H1 (cell line): ENCODE measurements at regions not wholly inside any gene's neighbourhood (a gene's known extent, or its start where the extent isn't known, plus 50 kb on each side); places are given as distances from the start of the nearest gene placed in this dataset.

ENCODE experiments used
- CTCF ChIA-PET: fragments of 300-600 bp; sonication (Branson Sonifier 250); formaldehyde crosslinking; loops from one replicate; lab custom pipeline; 2021; ENCODE audit not compliant: partially characterized antibody; lab: Charles Lee
- POLR2A ChIA-PET: fragments of 300-600 bp; sonication (Branson Sonifier 250); formaldehyde crosslinking; loops from one replicate; lab custom pipeline; 2021; ENCODE audit warnings: inconsistent platforms; ENCODE audit not compliant: partially characterized antibody; lab: Charles Lee
- DNase-seq, 2 experiments: peaks; one replicate each; pipeline versions ENCODE4 v3.0.0 to v3.0.0-alpha.2; 2010 to 2022; ENCODE audit warnings: low spot score in 2 of 2, low read depth in 1 of 2, mixed read lengths in 1 of 2
- FAIRE-seq: peaks from 2 replicates; lab custom pipeline; 2011; peaks lifted over from hg19 to GRCh38; lab: Jason Lieb, UNC
- H2AFZ ChIP-seq: 2 replicates; pipeline ENCODE4 v1.8.1; 2012; ENCODE audit warnings: low read length, inconsistent platforms
- H2AK5ac ChIP-seq: 2 replicates; pipeline ENCODE4 v1.6.1; 2013; ENCODE audit warnings: low read depth, low read length
- H2BK120ac ChIP-seq: replicated peaks from 2 replicates; pipeline ENCODE3; 2013; ENCODE audit warnings: low read depth, low read length, inconsistent platforms
- H2BK12ac ChIP-seq: 2 replicates; pipeline ENCODE4 v1.6.1; 2013; ENCODE audit warnings: low read depth, low read length
- H2BK15ac ChIP-seq: 2 replicates; pipeline ENCODE4 v1.6.1; 2013; ENCODE audit warnings: low read length
- H2BK20ac ChIP-seq: 2 replicates; pipeline ENCODE4 v1.6.1; 2013; ENCODE audit warnings: low read length
- H2BK5ac ChIP-seq: 2 replicates; pipeline ENCODE4 v1.6.1; 2013; ENCODE audit warnings: low read depth, low read length
- H3K14ac ChIP-seq: 2 replicates; pipeline ENCODE4 v1.6.1; 2013; ENCODE audit warnings: inconsistent platforms; ENCODE audit not compliant: insufficient read length
- H3K18ac ChIP-seq: 2 replicates; pipeline ENCODE4 v1.6.1; 2013; ENCODE audit warnings: low read length; ENCODE audit errors: extremely low read depth
- H3K23ac ChIP-seq: 2 replicates; pipeline ENCODE4 v1.6.1; 2013; ENCODE audit warnings: inconsistent platforms; ENCODE audit not compliant: insufficient read length
- H3K23me2 ChIP-seq: 2 replicates; pipeline ENCODE4 v1.6.1; 2013; ENCODE audit warnings: low read depth, low read length
- H3K27ac ChIP-seq: 2 replicates; pipeline ENCODE4 v1.6.1; 2011; ENCODE audit warnings: low read depth, low read length, inconsistent platforms
- H3K27me3 ChIP-seq, 4 experiments: replicated peaks in 1 of 4; 1 replicate in 1 of 4; 2 replicates in 3 of 4; pipeline versions ENCODE4 v1.6.1 to v1.8.1; 2011 to 2013; ENCODE audit warnings: low read length in 3 of 4, mild to moderate bottlenecking in 3 of 4, inconsistent platforms in 2 of 4, mixed read lengths in 2 of 4, moderate library complexity in 1 of 4; ENCODE audit not compliant: control insufficient read depth in 3 of 4, insufficient read depth in 3 of 4; ENCODE audit errors: extremely low read depth in 1 of 4
- H3K36me3 ChIP-seq, 4 experiments: 2 replicates each; pipeline versions ENCODE4 v1.6.1 to v1.8.1; 2011 to 2013; ENCODE audit warnings: mild to moderate bottlenecking in 4 of 4, low read length in 3 of 4, moderate library complexity in 2 of 4, control low read depth in 1 of 4, inconsistent platforms in 1 of 4; ENCODE audit not compliant: insufficient read depth in 4 of 4, control insufficient read depth in 2 of 4
- H3K4ac ChIP-seq: replicated peaks from 2 replicates; pipeline ENCODE3; 2013; ENCODE audit warnings: low read length, low read depth, mixed read lengths, inconsistent platforms; ENCODE audit not compliant: insufficient read length
- H3K4me1 ChIP-seq, 4 experiments: replicated peaks in 1 of 4; 1 replicate in 1 of 4; 2 replicates in 3 of 4; pipeline versions ENCODE4 v1.6.1 to v1.8.1; 2011 to 2013; ENCODE audit warnings: low read length in 3 of 4, inconsistent platforms in 2 of 4, mixed read lengths in 1 of 4; ENCODE audit not compliant: insufficient read depth in 4 of 4, control insufficient read depth in 3 of 4
- H3K4me2 ChIP-seq, 2 experiments: 2 replicates each; pipeline versions ENCODE4 v1.6.1 to v1.8.1; 2011 to 2013; ENCODE audit warnings: low read depth in 2 of 2, low read length in 2 of 2, control low read depth in 1 of 2, inconsistent platforms in 1 of 2, mild to moderate bottlenecking in 1 of 2; ENCODE audit not compliant: insufficient read depth in 1 of 2
- H3K4me3 ChIP-seq, 4 experiments: fragments of 200-600, 300-600 bp in 1 of 4; sonication (generic), shearing (Covaris generic), sonication (Bioruptor Twin) in 1 of 4; 2 replicates each; pipeline versions ENCODE4 v1.5.1 to v1.8.1; 2011 to 2016; ENCODE audit warnings: low read length in 4 of 4, low read depth in 3 of 4, control low read depth in 2 of 4, inconsistent platforms in 2 of 4, mild to moderate bottlenecking in 2 of 4, mixed read lengths in 1 of 4, moderate library complexity in 1 of 4; ENCODE audit not compliant: insufficient read depth in 2 of 4; ENCODE audit errors: extremely low read depth in 1 of 4
- H3K56ac ChIP-seq: replicated peaks from 2 replicates; pipeline ENCODE3; 2013; ENCODE audit warnings: low read depth, mild to moderate bottlenecking, mixed read lengths, low read length, inconsistent platforms; ENCODE audit not compliant: insufficient read length
- H3K79me1 ChIP-seq: 2 replicates; pipeline ENCODE4 v1.6.1; 2013; ENCODE audit warnings: low read depth, low read length, control low read depth
- H3K79me2 ChIP-seq, 2 experiments: 2 replicates each; pipeline versions ENCODE4 v1.6.1 to v1.8.1; 2012 to 2013; ENCODE audit warnings: low read length in 2 of 2, mild to moderate bottlenecking in 2 of 2, inconsistent platforms in 1 of 2; ENCODE audit not compliant: insufficient read depth in 2 of 2, control insufficient read depth in 1 of 2
- H3K9ac ChIP-seq, 4 experiments: replicated peaks in 1 of 4; 1 replicate in 1 of 4; 2 replicates in 3 of 4; pipeline versions ENCODE4 v1.6.1 to v1.8.1; 2011 to 2013; ENCODE audit warnings: low read depth in 3 of 4, low read length in 3 of 4, control low read depth in 2 of 4, mild to moderate bottlenecking in 2 of 4, moderate library complexity in 2 of 4, inconsistent platforms in 1 of 4; ENCODE audit errors: extremely low read depth in 1 of 4
- H3K9me3 ChIP-seq, 2 experiments: 2 replicates each; pipeline versions ENCODE4 v1.6.1 to v1.8.1; 2012 to 2013; ENCODE audit warnings: mild to moderate bottlenecking in 2 of 2, moderate library complexity in 2 of 2, control low read depth in 1 of 2, inconsistent platforms in 1 of 2, low read depth in 1 of 2, low read length in 1 of 2, mixed read lengths in 1 of 2; ENCODE audit not compliant: insufficient read depth in 2 of 2
- H4K20me1 ChIP-seq, 2 experiments: replicated peaks in 1 of 2; 2 replicates each; pipeline versions ENCODE3 to v1.8.1; 2011 to 2013; ENCODE audit warnings: inconsistent platforms in 2 of 2, low read length in 2 of 2, mild to moderate bottlenecking in 1 of 2; ENCODE audit not compliant: insufficient read depth in 2 of 2, control insufficient read depth in 1 of 2
- H4K5ac ChIP-seq: 2 replicates; pipeline ENCODE4 v1.6.1; 2013; ENCODE audit warnings: low read length, low read depth, mixed read lengths, inconsistent platforms; ENCODE audit not compliant: insufficient read length
- H4K8ac ChIP-seq: 2 replicates; pipeline ENCODE4 v1.8.0; 2013; ENCODE audit warnings: mild to moderate bottlenecking, moderate library complexity, low read length, inconsistent platforms; ENCODE audit not compliant: insufficient read depth; ENCODE audit errors: extremely low read depth
- H4K91ac ChIP-seq: replicated peaks from 2 replicates; pipeline ENCODE3; 2013; ENCODE audit warnings: low read length, mixed read lengths, inconsistent platforms; ENCODE audit not compliant: insufficient read length
- BCL11A ChIP-seq, 2 experiments: IDR thresholded peaks; one replicate each; pipeline ENCODE4 v1.6.1; 2011; ENCODE audit warnings: low read depth in 2 of 2, low read length in 2 of 2, mild to moderate bottlenecking in 2 of 2
- CHD2 ChIP-seq: IDR thresholded peaks from 2 replicates; pipeline ENCODE4 v1.6.1; 2012; ENCODE audit warnings: low read length, improper control_type of control experiment
- CREB1 ChIP-seq: IDR thresholded peaks from 2 replicates; pipeline ENCODE4 v1.6.1; 2012; ENCODE audit warnings: inconsistent platforms
- CTCF ChIP-seq, 3 experiments: IDR thresholded peaks; 1 replicate in 2 of 3; 2 replicates in 1 of 3; pipeline versions ENCODE4 v1.5.1 to v1.6.1; 2011; ENCODE audit warnings: low read length in 3 of 3, mild to moderate bottlenecking in 3 of 3, inconsistent platforms in 2 of 3, low read depth in 1 of 3, moderate library complexity in 1 of 3; ENCODE audit not compliant: insufficient read depth in 1 of 3; ENCODE audit errors: control extremely low read depth in 1 of 3
- HDAC6 ChIP-seq: IDR thresholded peaks from one replicate; pipeline ENCODE4 v1.7.1; 2012; ENCODE audit warnings: low read depth, mild to moderate bottlenecking, inconsistent platforms, low read length, moderate library complexity
- MAX ChIP-seq: IDR thresholded peaks from 2 replicates; pipeline ENCODE4 v1.6.1; 2012; ENCODE audit warnings: inconsistent platforms
- NANOG ChIP-seq: IDR thresholded peaks from 2 replicates; pipeline ENCODE4 v1.6.1; 2011; ENCODE audit warnings: low read length, low read depth, mild to moderate bottlenecking, inconsistent platforms; ENCODE audit not compliant: insufficient read depth, poor library complexity, severe bottlenecking
- SIRT6 ChIP-seq: IDR thresholded peaks from one replicate; pipeline ENCODE4 v1.7.1; 2012; ENCODE audit warnings: low read length, inconsistent platforms
- SUZ12 ChIP-seq: fragments of 200-600 bp; sonication (generic); IDR thresholded peaks from 2 replicates; pipeline ENCODE4 v1.6.1; 2012; ENCODE audit warnings: mild to moderate bottlenecking, inconsistent platforms, low read length, moderate library complexity, mixed read lengths
- TAF7 ChIP-seq: optimal IDR thresholded peaks from 2 replicates; pipeline ENCODE3; 2011; ENCODE audit warnings: low read depth, mild to moderate bottlenecking, inconsistent platforms, low read length, moderate library complexity, borderline replicate concordance
- TEAD4 ChIP-seq: IDR thresholded peaks from 2 replicates; pipeline ENCODE4 v1.6.1; 2012; ENCODE audit warnings: low read depth, low read length, inconsistent platforms, mixed read lengths
- USF2 ChIP-seq: IDR thresholded peaks from 2 replicates; pipeline ENCODE4 v1.6.1; 2011; ENCODE audit warnings: low read length, improper control_type of control experiment

GRCh38 chr4:100898844-100899243, 381.0 kb upstream of the EMCN start:
- no peaks in the 10 kb centered on the region for H3K27me3 ChIP-seq
- H3K9me3 ChIP-seq = no peaks in the 10 kb centered on the region
- ChIA-PET CTCF (interaction anchor here (0.9 to 1.3 kb wide), 2 partner anchors 13 to 47 kb away, joined by 3 read pairs; no protein-coding TSS in a partner anchor), POLR2A (no interaction called here)
- H4K91ac ChIP-seq = no peak overlapping the region
- H2BK120ac ChIP-seq = no peak overlapping the region
- FAIRE-seq = no peak
- H3K4me2 ChIP-seq = no peak overlapping the region
- no peak overlapping the region for H2AK5ac ChIP-seq
- H3K14ac ChIP-seq = no peak overlapping the region
- no peak overlapping the region for H3K18ac ChIP-seq
- no peak overlapping the region for H2BK20ac ChIP-seq
- no peaks in the 10 kb centered on the region for H3K23me2 ChIP-seq
- H4K5ac ChIP-seq = no peak overlapping the region
- no peak overlapping the region for H3K56ac ChIP-seq
- H4K20me1 ChIP-seq = no peaks in the 10 kb centered on the region
- H3K27ac ChIP-seq = no peak overlapping the region
- H2BK12ac ChIP-seq = no peak overlapping the region
- no peak overlapping the region for H3K4me3 ChIP-seq
- no peak overlapping the region for H4K8ac ChIP-seq
- no peaks in the 10 kb centered on the region for H3K79me2 ChIP-seq
- H3K4ac ChIP-seq = no peak overlapping the region
- H3K9ac ChIP-seq = no peak overlapping the region
- no peaks in the 10 kb centered on the region for H3K4me1 ChIP-seq
- no peak overlapping the region for H2BK15ac ChIP-seq
- no peak overlapping the region for H2BK5ac ChIP-seq
- no peaks in the 10 kb centered on the region for H3K36me3 ChIP-seq
- no peaks in the 10 kb centered on the region for H3K79me1 ChIP-seq
- H2AFZ ChIP-seq = no peak overlapping the region
- no peak for DNase-seq
- no peak overlapping the region for H3K23ac ChIP-seq
- no peak for TF ChIP-seq BCL11A (IDR thresholded peaks at IDR 0.05; ENCODE audit: low read depth in 2 of 2, low read length in 2 of 2)
- no peak for TF ChIP-seq CREB1
- no peak for TF ChIP-seq HDAC6
- no peak for TF ChIP-seq MAX
- TF ChIP-seq CTCF (IDR thresholded peaks at IDR 0.05; ENCODE audit: control extremely low read depth in 1 of 3, insufficient read depth in 1 of 3, low read depth in 1 of 3, low read length in 3 of 3) = no peak
- no peak for TF ChIP-seq USF2
- TF ChIP-seq SIRT6 = no peak
- no peak for TF ChIP-seq CHD2
- TF ChIP-seq TAF7 = no peak
- no peak for TF ChIP-seq TEAD4
- TF ChIP-seq NANOG = no peak
- TF ChIP-seq SUZ12 = no peak
